ENCODE measurements at regions not wholly inside any gene's neighbourhood (a gene's known extent, or its start where the extent isn't known, plus 50 kb on each side); places are given as distances from the start of the nearest gene placed in this dataset.

DNA sequence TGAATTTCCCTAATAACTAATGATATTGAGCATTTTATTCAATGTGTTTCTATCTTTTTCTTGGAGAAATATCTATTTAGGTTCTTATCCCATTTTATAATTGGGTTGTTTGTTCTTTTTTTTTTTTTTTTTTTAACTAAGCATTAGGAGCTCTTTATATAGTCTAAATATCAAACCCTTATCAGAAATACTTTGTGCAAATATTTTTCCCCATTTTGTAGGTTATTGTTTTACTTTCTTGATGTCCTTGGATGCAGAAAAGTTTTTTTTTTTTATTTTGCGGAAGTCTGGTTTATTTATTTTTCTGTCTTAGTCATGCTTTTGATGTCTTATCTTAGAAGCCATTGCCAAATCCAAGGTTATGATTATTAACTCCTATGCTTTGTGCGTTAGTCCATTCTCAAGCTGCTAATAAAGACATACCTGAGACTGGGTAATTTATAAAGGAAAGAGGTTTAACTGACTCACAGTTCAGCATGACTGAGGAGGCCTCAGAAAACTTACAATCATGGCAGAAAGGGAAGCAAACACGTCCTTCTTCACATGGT, 434.3 kb upstream of the TBX3 start:
- TF ChIP-seq ARNTL (CRISPR knock-in tag; IDR thresholded peaks at IDR 0.05; ENCODE audit: borderline replicate concordance, low read depth): no peak
- TF ChIP-seq ESRRG (CRISPR knock-in tag; IDR thresholded peaks at IDR 0.05): no peak
- TF ChIP-seq ZFP3 (CRISPR knock-in tag; IDR thresholded peaks at IDR 0.05): no peak
- no peak for TF ChIP-seq GLIS3 (CRISPR knock-in tag; IDR thresholded peaks at IDR 0.05)
- TF ChIP-seq ZFP30 (CRISPR knock-in tag; IDR thresholded peaks at IDR 0.05): no peak
- TF ChIP-seq BACH2 (CRISPR knock-in tag; IDR thresholded peaks at IDR 0.05; ENCODE audit: borderline replicate concordance): no peak
- TF ChIP-seq, protein P1, sequence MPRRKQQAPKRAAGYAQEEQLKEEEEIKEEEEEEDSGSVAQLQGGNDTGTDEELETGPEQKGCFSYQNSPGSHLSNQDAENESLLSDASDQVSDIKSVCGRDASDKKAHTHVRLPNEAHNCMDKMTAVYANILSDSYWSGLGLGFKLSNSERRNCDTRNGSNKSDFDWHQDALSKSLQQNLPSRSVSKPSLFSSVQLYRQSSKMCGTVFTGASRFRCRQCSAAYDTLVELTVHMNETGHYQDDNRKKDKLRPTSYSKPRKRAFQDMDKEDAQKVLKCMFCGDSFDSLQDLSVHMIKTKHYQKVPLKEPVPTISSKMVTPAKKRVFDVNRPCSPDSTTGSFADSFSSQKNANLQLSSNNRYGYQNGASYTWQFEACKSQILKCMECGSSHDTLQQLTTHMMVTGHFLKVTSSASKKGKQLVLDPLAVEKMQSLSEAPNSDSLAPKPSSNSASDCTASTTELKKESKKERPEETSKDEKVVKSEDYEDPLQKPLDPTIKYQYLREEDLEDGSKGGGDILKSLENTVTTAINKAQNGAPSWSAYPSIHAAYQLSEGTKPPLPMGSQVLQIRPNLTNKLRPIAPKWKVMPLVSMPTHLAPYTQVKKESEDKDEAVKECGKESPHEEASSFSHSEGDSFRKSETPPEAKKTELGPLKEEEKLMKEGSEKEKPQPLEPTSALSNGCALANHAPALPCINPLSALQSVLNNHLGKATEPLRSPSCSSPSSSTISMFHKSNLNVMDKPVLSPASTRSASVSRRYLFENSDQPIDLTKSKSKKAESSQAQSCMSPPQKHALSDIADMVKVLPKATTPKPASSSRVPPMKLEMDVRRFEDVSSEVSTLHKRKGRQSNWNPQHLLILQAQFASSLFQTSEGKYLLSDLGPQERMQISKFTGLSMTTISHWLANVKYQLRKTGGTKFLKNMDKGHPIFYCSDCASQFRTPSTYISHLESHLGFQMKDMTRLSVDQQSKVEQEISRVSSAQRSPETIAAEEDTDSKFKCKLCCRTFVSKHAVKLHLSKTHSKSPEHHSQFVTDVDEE (CRISPR knock-in tag; IDR thresholded peaks at IDR 0.05): no peak
- TF ChIP-seq, protein P2, sequence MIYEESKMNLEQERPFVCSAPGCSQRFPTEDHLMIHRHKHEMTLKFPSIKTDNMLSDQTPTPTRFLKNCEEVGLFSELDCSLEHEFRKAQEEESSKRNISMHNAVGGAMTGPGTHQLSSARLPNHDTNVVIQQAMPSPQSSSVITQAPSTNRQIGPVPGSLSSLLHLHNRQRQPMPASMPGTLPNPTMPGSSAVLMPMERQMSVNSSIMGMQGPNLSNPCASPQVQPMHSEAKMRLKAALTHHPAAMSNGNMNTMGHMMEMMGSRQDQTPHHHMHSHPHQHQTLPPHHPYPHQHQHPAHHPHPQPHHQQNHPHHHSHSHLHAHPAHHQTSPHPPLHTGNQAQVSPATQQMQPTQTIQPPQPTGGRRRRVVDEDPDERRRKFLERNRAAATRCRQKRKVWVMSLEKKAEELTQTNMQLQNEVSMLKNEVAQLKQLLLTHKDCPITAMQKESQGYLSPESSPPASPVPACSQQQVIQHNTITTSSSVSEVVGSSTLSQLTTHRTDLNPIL (CRISPR knock-in tag; IDR thresholded peaks at IDR 0.05; ENCODE audit: low read depth): no peak
- no peak for ATAC-seq

DNA sequence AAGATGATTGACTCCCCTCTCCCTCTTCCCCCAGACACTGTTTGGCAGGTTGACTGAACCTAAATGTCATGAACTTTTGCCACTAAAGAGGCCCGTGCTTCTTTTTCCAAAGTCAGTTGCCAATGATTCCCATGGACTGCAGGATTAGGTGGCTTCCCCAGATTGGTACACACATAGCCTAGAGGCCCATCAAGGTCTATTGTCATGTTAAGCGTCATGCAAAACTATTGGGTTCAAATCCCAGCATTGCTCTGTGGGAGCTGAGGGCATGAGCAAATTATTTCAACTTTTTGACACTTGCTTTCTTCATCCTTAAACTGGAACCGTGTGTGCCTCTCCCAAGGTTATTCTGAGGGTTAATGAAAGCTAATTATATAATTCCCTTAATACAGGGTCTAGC, 430.2 kb upstream of the TBX3 start:
- no peak for ATAC-seq
- no peak for TF ChIP-seq ARNTL (CRISPR knock-in tag; IDR thresholded peaks at IDR 0.05; ENCODE audit: borderline replicate concordance, low read depth)
- TF ChIP-seq, protein P2 (CRISPR knock-in tag; IDR thresholded peaks at IDR 0.05; ENCODE audit: low read depth): no peak
- TF ChIP-seq BACH2 (CRISPR knock-in tag; IDR thresholded peaks at IDR 0.05; ENCODE audit: borderline replicate concordance): no peak
- TF ChIP-seq GLIS3 (CRISPR knock-in tag; IDR thresholded peaks at IDR 0.05): no peak
- no peak for TF ChIP-seq CSDC2 (CRISPR knock-in tag; IDR thresholded peaks at IDR 0.05)
- TF ChIP-seq ZC3H10 (CRISPR knock-in tag; IDR thresholded peaks at IDR 0.05): no peak
- no peak for TF ChIP-seq SNAI2 (CRISPR knock-in tag; IDR thresholded peaks at IDR 0.05)
- no peak for TF ChIP-seq ZFP30 (CRISPR knock-in tag; IDR thresholded peaks at IDR 0.05)
- TF ChIP-seq, protein P3, sequence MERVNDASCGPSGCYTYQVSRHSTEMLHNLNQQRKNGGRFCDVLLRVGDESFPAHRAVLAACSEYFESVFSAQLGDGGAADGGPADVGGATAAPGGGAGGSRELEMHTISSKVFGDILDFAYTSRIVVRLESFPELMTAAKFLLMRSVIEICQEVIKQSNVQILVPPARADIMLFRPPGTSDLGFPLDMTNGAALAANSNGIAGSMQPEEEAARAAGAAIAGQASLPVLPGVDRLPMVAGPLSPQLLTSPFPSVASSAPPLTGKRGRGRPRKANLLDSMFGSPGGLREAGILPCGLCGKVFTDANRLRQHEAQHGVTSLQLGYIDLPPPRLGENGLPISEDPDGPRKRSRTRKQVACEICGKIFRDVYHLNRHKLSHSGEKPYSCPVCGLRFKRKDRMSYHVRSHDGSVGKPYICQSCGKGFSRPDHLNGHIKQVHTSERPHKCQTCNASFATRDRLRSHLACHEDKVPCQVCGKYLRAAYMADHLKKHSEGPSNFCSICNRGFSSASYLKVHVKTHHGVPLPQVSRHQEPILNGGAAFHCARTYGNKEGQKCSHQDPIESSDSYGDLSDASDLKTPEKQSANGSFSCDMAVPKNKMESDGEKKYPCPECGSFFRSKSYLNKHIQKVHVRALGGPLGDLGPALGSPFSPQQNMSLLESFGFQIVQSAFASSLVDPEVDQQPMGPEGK (CRISPR knock-in tag; IDR thresholded peaks at IDR 0.05; ENCODE audit: borderline replicate concordance): no peak
- TF ChIP-seq ESRRG (CRISPR knock-in tag; IDR thresholded peaks at IDR 0.05): no peak
- TF ChIP-seq ZNF70 (CRISPR knock-in tag; IDR thresholded peaks at IDR 0.05): no peak

DNA sequence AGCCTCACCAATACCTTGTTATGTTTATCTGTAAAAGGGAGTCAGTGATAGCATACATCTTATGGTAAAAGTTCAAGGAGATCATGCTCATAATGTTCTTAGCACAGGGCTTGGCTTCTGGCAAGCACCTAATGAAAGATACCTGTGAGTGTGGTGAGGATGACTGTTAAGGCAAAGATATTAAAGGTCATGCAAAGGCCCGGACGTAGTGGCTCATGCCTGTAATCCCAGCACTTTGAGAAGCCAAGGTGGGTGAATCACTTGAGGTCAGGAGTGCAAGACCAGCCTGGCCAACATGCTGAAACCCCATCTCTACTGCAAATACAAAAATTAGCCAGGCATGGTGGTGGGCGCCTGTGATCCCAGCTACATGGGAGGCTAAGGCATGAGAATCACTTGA, 425.9 kb upstream of the TBX3 start:
- no peak for TF ChIP-seq BACH2 (CRISPR knock-in tag; IDR thresholded peaks at IDR 0.05; ENCODE audit: borderline replicate concordance)
- no peak for TF ChIP-seq OSR1 (CRISPR knock-in tag; IDR thresholded peaks at IDR 0.05)
- TF ChIP-seq ZNF8 (CRISPR knock-in tag; IDR thresholded peaks at IDR 0.05): no peak
- TF ChIP-seq, protein P4, sequence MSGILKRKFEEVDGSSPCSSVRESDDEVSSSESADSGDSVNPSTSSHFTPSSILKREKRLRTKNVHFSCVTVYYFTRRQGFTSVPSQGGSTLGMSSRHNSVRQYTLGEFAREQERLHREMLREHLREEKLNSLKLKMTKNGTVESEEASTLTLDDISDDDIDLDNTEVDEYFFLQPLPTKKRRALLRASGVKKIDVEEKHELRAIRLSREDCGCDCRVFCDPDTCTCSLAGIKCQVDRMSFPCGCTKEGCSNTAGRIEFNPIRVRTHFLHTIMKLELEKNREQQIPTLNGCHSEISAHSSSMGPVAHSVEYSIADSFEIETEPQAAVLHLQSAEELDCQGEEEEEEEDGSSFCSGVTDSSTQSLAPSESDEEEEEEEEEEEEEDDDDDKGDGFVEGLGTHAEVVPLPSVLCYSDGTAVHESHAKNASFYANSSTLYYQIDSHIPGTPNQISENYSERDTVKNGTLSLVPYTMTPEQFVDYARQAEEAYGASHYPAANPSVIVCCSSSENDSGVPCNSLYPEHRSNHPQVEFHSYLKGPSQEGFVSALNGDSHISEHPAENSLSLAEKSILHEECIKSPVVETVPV (CRISPR knock-in tag; IDR thresholded peaks at IDR 0.05): no peak
- TF ChIP-seq, protein P1 (CRISPR knock-in tag; IDR thresholded peaks at IDR 0.05): no peak
- TF ChIP-seq, protein P5, sequence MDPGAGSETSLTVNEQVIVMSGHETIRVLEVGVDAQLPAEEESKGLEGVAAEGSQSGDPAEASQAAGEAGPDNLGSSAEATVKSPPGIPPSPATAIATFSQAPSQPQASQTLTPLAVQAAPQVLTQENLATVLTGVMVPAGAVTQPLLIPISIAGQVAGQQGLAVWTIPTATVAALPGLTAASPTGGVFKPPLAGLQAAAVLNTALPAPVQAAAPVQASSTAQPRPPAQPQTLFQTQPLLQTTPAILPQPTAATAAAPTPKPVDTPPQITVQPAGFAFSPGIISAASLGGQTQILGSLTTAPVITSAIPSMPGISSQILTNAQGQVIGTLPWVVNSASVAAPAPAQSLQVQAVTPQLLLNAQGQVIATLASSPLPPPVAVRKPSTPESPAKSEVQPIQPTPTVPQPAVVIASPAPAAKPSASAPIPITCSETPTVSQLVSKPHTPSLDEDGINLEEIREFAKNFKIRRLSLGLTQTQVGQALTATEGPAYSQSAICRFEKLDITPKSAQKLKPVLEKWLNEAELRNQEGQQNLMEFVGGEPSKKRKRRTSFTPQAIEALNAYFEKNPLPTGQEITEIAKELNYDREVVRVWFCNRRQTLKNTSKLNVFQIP (CRISPR knock-in tag; IDR thresholded peaks at IDR 0.05; ENCODE audit: borderline replicate concordance, low read depth): no peak
- TF ChIP-seq CSDC2 (CRISPR knock-in tag; IDR thresholded peaks at IDR 0.05): no peak
- TF ChIP-seq, protein P3 (CRISPR knock-in tag; IDR thresholded peaks at IDR 0.05; ENCODE audit: borderline replicate concordance): no peak
- no peak for TF ChIP-seq GLIS3 (CRISPR knock-in tag; IDR thresholded peaks at IDR 0.05)
- ATAC-seq: no peak
